Loucy (cell line): ENCODE measurements at regions not wholly inside any gene's neighbourhood (a gene's known extent, or its start where the extent isn't known, plus 50 kb on each side); places are given as distances from the start of the nearest gene placed in this dataset.

Source experiments
- H2AFZ ChIP-seq: fragments of 200-600 bp; sonication (generic); 2 replicates; pipeline ENCODE4 v1.6.0; 2016; ENCODE audit warnings: antibody characterized with exemption, mild to moderate bottlenecking, low read length, moderate library complexity
- H3F3A ChIP-seq: fragments of 200-600 bp; 2 replicates; pipeline ENCODE4 v1.6.0; 2016; ENCODE audit warnings: antibody characterized with exemption, low read depth, mild to moderate bottlenecking
- H3K27me3 ChIP-seq: fragments of 200-600 bp; sonication (generic); 2 replicates; pipeline ENCODE4 v1.6.1; 2014; ENCODE audit warnings: low read length, mild to moderate bottlenecking; ENCODE audit not compliant: insufficient read depth, poor library complexity, severe bottlenecking
- H3K36me3 ChIP-seq: fragments of 200-600 bp; sonication (generic); 2 replicates; pipeline ENCODE4 v1.6.1; 2016; ENCODE audit warnings: low read length; ENCODE audit not compliant: insufficient read depth
- H3K4me1 ChIP-seq: fragments of 200-600 bp; sonication (generic); 2 replicates; pipeline ENCODE4 v1.5.1; 2014; ENCODE audit warnings: low read length, mild to moderate bottlenecking; ENCODE audit not compliant: insufficient read depth, poor library complexity, severe bottlenecking
- H3K4me2 ChIP-seq: fragments of 200-600 bp; sonication (generic); 2 replicates; pipeline ENCODE4 v1.6.0; 2014; ENCODE audit warnings: antibody characterized with exemption, low read length, low read depth, mild to moderate bottlenecking; ENCODE audit not compliant: poor library complexity, severe bottlenecking
- H3K4me3 ChIP-seq: fragments of 200-600 bp; sonication (generic); 2 replicates; pipeline ENCODE4 v1.5.1; 2014; ENCODE audit warnings: low read length, mild to moderate bottlenecking, mixed read lengths; ENCODE audit not compliant: poor library complexity, severe bottlenecking
- H3K79me2 ChIP-seq: fragments of 200-600 bp; sonication (generic); 2 replicates; pipeline ENCODE4 v1.6.1; 2014; ENCODE audit warnings: low read length; ENCODE audit not compliant: insufficient read depth
- H3K9ac ChIP-seq: fragments of 200-600 bp; sonication (generic); 2 replicates; pipeline ENCODE4 v1.6.0; 2014; ENCODE audit warnings: mild to moderate bottlenecking, low read depth, low read length, moderate library complexity; ENCODE audit not compliant: poor library complexity, severe bottlenecking
- H3K9me2 ChIP-seq: fragments of 200-600 bp; sonication (generic); replicated peaks from 2 replicates; pipeline ENCODE4 v1.6.1; 2016; ENCODE audit warnings: low read depth, low read length, mixed read lengths
- H3K9me3 ChIP-seq: fragments of 200-600 bp; sonication (generic); 2 replicates; pipeline ENCODE4 v1.6.1; 2014; ENCODE audit warnings: mild to moderate bottlenecking, antibody characterized with exemption, low read length, low read depth; ENCODE audit not compliant: insufficient read depth
- H4K20me1 ChIP-seq: fragments of 200-600 bp; sonication (generic); 2 replicates; pipeline ENCODE4 v1.6.0; 2014; ENCODE audit warnings: antibody characterized with exemption, low read length, mild to moderate bottlenecking; ENCODE audit not compliant: insufficient read depth, poor library complexity, severe bottlenecking
- EZH2phosphoT487 ChIP-seq: fragments of 200-600 bp; IDR thresholded peaks from 2 replicates; pipeline ENCODE4 v1.6.1; 2018; ENCODE audit warnings: antibody characterized with exemption, mild to moderate bottlenecking, moderate library complexity, borderline replicate concordance
- TF ChIP-seq, protein P1 (sequence below): fragments of 200-600 bp; sonication (generic); conservative IDR thresholded peaks from 2 replicates; pipeline ENCODE4 v1.5.1; 2014; ENCODE audit warnings: mild to moderate bottlenecking, antibody characterized with exemption, low read length

GRCh38 chr3:24598695-24599470 is 104.2 kb upstream of the THRB start:
- no peak overlapping the region for H3K4me3 ChIP-seq
- H2AFZ ChIP-seq = no peak overlapping the region
- no peaks in the 10 kb centered on the region for H3K9me3 ChIP-seq
- no peaks in the 10 kb centered on the region for H3K79me2 ChIP-seq
- H3K4me2 ChIP-seq = no peak overlapping the region
- H3K9me2 ChIP-seq = no peaks in the 10 kb centered on the region
- H3K36me3 ChIP-seq = no peaks in the 10 kb centered on the region
- H3K9ac ChIP-seq = no peak overlapping the region
- no peaks in the 10 kb centered on the region for H3F3A ChIP-seq
- H4K20me1 ChIP-seq = no peaks in the 10 kb centered on the region
- H3K4me1 ChIP-seq = no peaks in the 10 kb centered on the region
- no peak for TF ChIP-seq EZH2phosphoT487
- TF ChIP-seq, protein P1, sequence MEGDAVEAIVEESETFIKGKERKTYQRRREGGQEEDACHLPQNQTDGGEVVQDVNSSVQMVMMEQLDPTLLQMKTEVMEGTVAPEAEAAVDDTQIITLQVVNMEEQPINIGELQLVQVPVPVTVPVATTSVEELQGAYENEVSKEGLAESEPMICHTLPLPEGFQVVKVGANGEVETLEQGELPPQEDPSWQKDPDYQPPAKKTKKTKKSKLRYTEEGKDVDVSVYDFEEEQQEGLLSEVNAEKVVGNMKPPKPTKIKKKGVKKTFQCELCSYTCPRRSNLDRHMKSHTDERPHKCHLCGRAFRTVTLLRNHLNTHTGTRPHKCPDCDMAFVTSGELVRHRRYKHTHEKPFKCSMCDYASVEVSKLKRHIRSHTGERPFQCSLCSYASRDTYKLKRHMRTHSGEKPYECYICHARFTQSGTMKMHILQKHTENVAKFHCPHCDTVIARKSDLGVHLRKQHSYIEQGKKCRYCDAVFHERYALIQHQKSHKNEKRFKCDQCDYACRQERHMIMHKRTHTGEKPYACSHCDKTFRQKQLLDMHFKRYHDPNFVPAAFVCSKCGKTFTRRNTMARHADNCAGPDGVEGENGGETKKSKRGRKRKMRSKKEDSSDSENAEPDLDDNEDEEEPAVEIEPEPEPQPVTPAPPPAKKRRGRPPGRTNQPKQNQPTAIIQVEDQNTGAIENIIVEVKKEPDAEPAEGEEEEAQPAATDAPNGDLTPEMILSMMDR = no peak
- H3K27me3 ChIP-seq = no peaks in the 10 kb centered on the region

GRCh38 chr3:24601066-24601939 is 106.7 kb upstream of the THRB start:
- Histone ChIP-seq H3K4me2 (no peak overlapping the region), H3F3A (no peaks in the 10 kb centered on the region)

GRCh38 chr3:24604215-24604614 is 109.6 kb upstream of the THRB start:
- no peak for TF ChIP-seq EZH2phosphoT487
- TF ChIP-seq, protein P1 = no peak
- Histone ChIP-seq H3K9me3 (no peaks in the 10 kb centered on the region), H3K27me3 (no peaks in the 10 kb centered on the region), H3K9me2 (no peaks in the 10 kb centered on the region), H3K4me2 (no peak overlapping the region), H3F3A (no peaks in the 10 kb centered on the region), H3K79me2 (no peaks in the 10 kb centered on the region), H3K9ac (no peak overlapping the region), H4K20me1 (no peaks in the 10 kb centered on the region), H2AFZ (no peak overlapping the region), H3K4me3 (no peak overlapping the region), H3K4me1 (no peaks in the 10 kb centered on the region), H3K36me3 (no peaks in the 10 kb centered on the region)

More at GRCh38 chr3:24601066-24601939, 106.7 kb upstream of the THRB start:
- Histone ChIP-seq H2AFZ (no peak overlapping the region), H3K36me3 (no peaks in the 10 kb centered on the region), H4K20me1 (no peaks in the 10 kb centered on the region), H3K9me2 (no peaks in the 10 kb centered on the region), H3K4me1 (no peaks in the 10 kb centered on the region), H3K4me3 (no peak overlapping the region), H3K9me3 (no peaks in the 10 kb centered on the region), H3K79me2 (no peaks in the 10 kb centered on the region), H3K9ac (no peak overlapping the region), H3K27me3 (no peaks in the 10 kb centered on the region)
- TF ChIP-seq, protein P1 = no peak
- no peak for TF ChIP-seq EZH2phosphoT487
